GM23338 (cell line): ENCODE measurements at regions not wholly inside any gene's neighbourhood (a gene's known extent, or its start where the extent isn't known, plus 50 kb on each side); places are given as distances from the start of the nearest gene placed in this dataset.

Source experiments
- ATAC-seq: fragments of 200-7000 bp; cut with Tn5 transposase; 3 replicates; pipeline ENCODE4 v1.9.1; 2020
- DNase-seq: peaks from one replicate; pipeline ENCODE4 v3.0.0-alpha.2; 2015; ENCODE audit warnings: low spot score
- H2AFZ ChIP-seq: fragments of 200-600 bp; sonication (generic); 2 replicates; pipeline ENCODE4 v1.8.0; 2016; ENCODE audit warnings: antibody characterized with exemption, mild to moderate bottlenecking, moderate library complexity
- H3F3A ChIP-seq: fragments of 200-600 bp; sonication (generic); replicated peaks from 2 replicates; pipeline ENCODE4 v1.8.0; 2017; ENCODE audit warnings: antibody characterized with exemption, mixed run types, low read depth
- H3K27ac ChIP-seq: fragments of 200-600 bp; sonication (generic); 2 replicates; pipeline ENCODE4 v1.6.1; 2016; ENCODE audit warnings: low read depth
- H3K27me3 ChIP-seq: fragments of 200-600 bp; sonication (generic); 2 replicates; pipeline ENCODE4 v1.8.0; 2016; ENCODE audit warnings: mild to moderate bottlenecking, mixed run types, moderate library complexity; ENCODE audit not compliant: insufficient read depth
- H3K36me3 ChIP-seq: fragments of 200-600 bp; sonication (generic); 2 replicates; pipeline ENCODE4 v1.8.0; 2016; ENCODE audit warnings: mild to moderate bottlenecking; ENCODE audit not compliant: insufficient read depth
- H3K4me1 ChIP-seq: fragments of 200-600 bp; sonication (generic); 2 replicates; pipeline ENCODE4 v1.8.0; 2016; ENCODE audit warnings: mild to moderate bottlenecking, moderate library complexity; ENCODE audit not compliant: insufficient read depth
- H3K4me2 ChIP-seq: fragments of 200-600 bp; sonication (generic); 2 replicates; pipeline ENCODE4 v1.7.1; 2017; ENCODE audit warnings: mixed run types
- H3K4me3 ChIP-seq: fragments of 200-600 bp; sonication (generic); 2 replicates; pipeline ENCODE4 v1.6.1; 2016; ENCODE audit warnings: mixed run types
- H3K79me2 ChIP-seq: fragments of 200-600 bp; sonication (generic); replicated peaks from 2 replicates; pipeline ENCODE4 v1.8.0; 2017; ENCODE audit warnings: mild to moderate bottlenecking; ENCODE audit not compliant: insufficient read depth
- H3K9me2 ChIP-seq: fragments of 200-600 bp; sonication (generic); 2 replicates; pipeline ENCODE4 v1.8.0; 2017; ENCODE audit not compliant: insufficient read depth
- H4K20me1 ChIP-seq: fragments of 200-600 bp; sonication (generic); replicated peaks from 2 replicates; pipeline ENCODE4 v1.8.0; 2017; ENCODE audit warnings: mild to moderate bottlenecking; ENCODE audit not compliant: insufficient read depth
- H3K27ac Mint-ChIP-seq: 2 replicates; pipeline ENCODE4 v1.8.0; 2020; ENCODE audit warnings: inconsistent platforms, mild to moderate bottlenecking, moderate library complexity, mixed read lengths
- H3K27me3 Mint-ChIP-seq: 3 replicates; pipeline ENCODE4 v1.8.0; 2022; ENCODE audit warnings: low read depth, mild to moderate bottlenecking, moderate library complexity, mixed read lengths, inconsistent platforms; ENCODE audit not compliant: insufficient read depth, poor library complexity
- H3K36me3 Mint-ChIP-seq: 3 replicates; pipeline ENCODE4 v1.8.0; 2021; ENCODE audit warnings: low read depth, mild to moderate bottlenecking, inconsistent platforms, moderate library complexity, mixed read lengths
- H3K4me1 Mint-ChIP-seq: 3 replicates; pipeline ENCODE4 v1.8.0; 2020; ENCODE audit warnings: mild to moderate bottlenecking, inconsistent platforms, mixed read lengths
- H3K4me3 Mint-ChIP-seq: 3 replicates; pipeline ENCODE4 v1.8.0; 2021; ENCODE audit warnings: moderate library complexity, mild to moderate bottlenecking, inconsistent platforms, mixed read lengths
- H3K9me3 Mint-ChIP-seq: 3 replicates; pipeline ENCODE4 v1.8.0; 2020; ENCODE audit warnings: moderate library complexity, mild to moderate bottlenecking, inconsistent platforms, mixed read lengths
- CREB1 ChIP-seq: fragments of 250-450 bp; sonication (Bioruptor Pico); IDR thresholded peaks from 2 replicates; pipeline ENCODE4 v1.5.0; 2020; ENCODE audit warnings: low read depth, mild to moderate bottlenecking, moderate library complexity
- ETS1 ChIP-seq: IDR thresholded peaks from 2 replicates; pipeline ENCODE4 v1.6.1; 2016; ENCODE audit warnings: antibody characterized with exemption
- EZH2 ChIP-seq: fragments of 200-600 bp; sonication (generic); IDR thresholded peaks from one replicate; pipeline ENCODE4 v1.8.0; 2017; ENCODE audit warnings: antibody characterized with exemption, mild to moderate bottlenecking, low read depth; ENCODE audit not compliant: unreplicated experiment
- JUNB ChIP-seq: IDR thresholded peaks from one replicate; pipeline ENCODE4 v1.6.1; 2016; ENCODE audit warnings: antibody characterized with exemption; ENCODE audit not compliant: unreplicated experiment
- REST ChIP-seq: IDR thresholded peaks from one replicate; pipeline ENCODE4 v1.6.1; 2018; ENCODE audit warnings: antibody characterized with exemption; ENCODE audit not compliant: unreplicated experiment
- ZNF114 ChIP-seq: fragments of 250-450 bp; sonication (Bioruptor Pico); IDR thresholded peaks from 2 replicates; pipeline ENCODE4 v1.5.0; 2020; ENCODE audit warnings: mild to moderate bottlenecking, moderate library complexity
- ZNF462 ChIP-seq: fragments of 250-450 bp; sonication (Bioruptor Pico); IDR thresholded peaks from 2 replicates; pipeline ENCODE4 v1.5.0; 2020; ENCODE audit warnings: mild to moderate bottlenecking, moderate library complexity

- Mint-ChIP-seq H3K4me3 (no peak overlapping the region), H3K4me1 (peaks cover 5% of the 10 kb centered on the region), H3K36me3 (no peaks in the 10 kb centered on the region), H3K9me3 (no peaks in the 10 kb centered on the region; the same call in 2 of the 3 replicates), H3K27ac (no peak overlapping the region), H3K27me3 (peaks cover 8% of the 10 kb centered on the region)
- no peak overlapping the region for H3K4me2 ChIP-seq
- no peaks in the 10 kb centered on the region for H4K20me1 ChIP-seq
- no peaks in the 10 kb centered on the region for H3K27me3 ChIP-seq
- TF ChIP-seq ETS1: no peak
- H2AFZ ChIP-seq: no peak overlapping the region
- no peak for ATAC-seq
- no peaks in the 10 kb centered on the region for H3K79me2 ChIP-seq
- 0 out of 2 replicates have a peak, but pooled peaks cover 3% of the 10 kb centered on the region for H3K4me1 ChIP-seq
- no peaks in the 10 kb centered on the region for H3K36me3 ChIP-seq
- peaks cover 3% of the 10 kb centered on the region; the same call in 1 of the 2 replicates for H3K9me2 ChIP-seq
- no peak overlapping the region for H3K27ac ChIP-seq
- H3K4me3 ChIP-seq: no peak overlapping the region
- no peak for DNase-seq
- H3F3A ChIP-seq: no peaks in the 10 kb centered on the region
These were observed 189.5 kb upstream of the GMDS start for GRCh38 chr6:2434912-2435311.

- Histone ChIP-seq H2AFZ (no peak overlapping the region), H3K27ac (no peak overlapping the region), H3K36me3 (no peaks in the 10 kb centered on the region), H3K4me1 (no peaks in the 10 kb centered on the region), H3K27me3 (no peaks in the 10 kb centered on the region), H3F3A (no peaks in the 10 kb centered on the region), H3K9me2 (0 out of 2 replicates have a peak, but pooled peaks cover 3% of the 10 kb centered on the region), H3K79me2 (no peaks in the 10 kb centered on the region), H4K20me1 (no peaks in the 10 kb centered on the region), H3K4me2 (no peak overlapping the region), H3K4me3 (no peak overlapping the region)
- ATAC-seq: no peak
- Mint-ChIP-seq H3K27me3 (peaks cover 3% of the 10 kb centered on the region), H3K4me1 (peaks cover 1% of the 10 kb centered on the region), H3K9me3 (no peaks in the 10 kb centered on the region; the same call in 2 of the 3 replicates), H3K36me3 (no peaks in the 10 kb centered on the region), H3K4me3 (no peak overlapping the region), H3K27ac (no peak overlapping the region)
- no peak for DNase-seq
- TF ChIP-seq CREB1 (no peak), JUNB (no peak), REST (no peak), EZH2 (no peak), ZNF462 (CRISPR knock-in tag) (no peak), ZNF114 (CRISPR knock-in tag) (no peak)
These were observed 188.7 kb upstream of the GMDS start for GRCh38 chr6:2434116-2434515.
